Loucy (cell line): ENCODE measurements at regions not wholly inside any gene's neighbourhood (a gene's known extent, or its start where the extent isn't known, plus 50 kb on each side); places are given as distances from the start of the nearest gene placed in this dataset.
"Not testable (repeated sequence)": the region's sequence is repeated elsewhere in the genome, so short reads cannot be mapped to it uniquely, and the experiment has no call there.

Experiments used
- H2AFZ ChIP-seq: fragments of 200-600 bp; sonication (generic); 2 replicates; pipeline ENCODE4 v1.6.0; 2016; ENCODE audit warnings: antibody characterized with exemption, mild to moderate bottlenecking, low read length, moderate library complexity
- H3F3A ChIP-seq: fragments of 200-600 bp; 2 replicates; pipeline ENCODE4 v1.6.0; 2016; ENCODE audit warnings: antibody characterized with exemption, low read depth, mild to moderate bottlenecking
- H3K27me3 ChIP-seq: fragments of 200-600 bp; sonication (generic); 2 replicates; pipeline ENCODE4 v1.6.1; 2014; ENCODE audit warnings: low read length, mild to moderate bottlenecking; ENCODE audit not compliant: insufficient read depth, poor library complexity, severe bottlenecking
- H3K36me3 ChIP-seq: fragments of 200-600 bp; sonication (generic); 2 replicates; pipeline ENCODE4 v1.6.1; 2016; ENCODE audit warnings: low read length; ENCODE audit not compliant: insufficient read depth
- H3K4me1 ChIP-seq: fragments of 200-600 bp; sonication (generic); 2 replicates; pipeline ENCODE4 v1.5.1; 2014; ENCODE audit warnings: low read length, mild to moderate bottlenecking; ENCODE audit not compliant: insufficient read depth, poor library complexity, severe bottlenecking
- H3K4me2 ChIP-seq: fragments of 200-600 bp; sonication (generic); 2 replicates; pipeline ENCODE4 v1.6.0; 2014; ENCODE audit warnings: antibody characterized with exemption, low read length, low read depth, mild to moderate bottlenecking; ENCODE audit not compliant: poor library complexity, severe bottlenecking
- H3K4me3 ChIP-seq: fragments of 200-600 bp; sonication (generic); 2 replicates; pipeline ENCODE4 v1.5.1; 2014; ENCODE audit warnings: low read length, mild to moderate bottlenecking, mixed read lengths; ENCODE audit not compliant: poor library complexity, severe bottlenecking
- H3K79me2 ChIP-seq: fragments of 200-600 bp; sonication (generic); 2 replicates; pipeline ENCODE4 v1.6.1; 2014; ENCODE audit warnings: low read length; ENCODE audit not compliant: insufficient read depth
- H3K9ac ChIP-seq: fragments of 200-600 bp; sonication (generic); 2 replicates; pipeline ENCODE4 v1.6.0; 2014; ENCODE audit warnings: mild to moderate bottlenecking, low read depth, low read length, moderate library complexity; ENCODE audit not compliant: poor library complexity, severe bottlenecking
- H3K9me2 ChIP-seq: fragments of 200-600 bp; sonication (generic); replicated peaks from 2 replicates; pipeline ENCODE4 v1.6.1; 2016; ENCODE audit warnings: low read depth, low read length, mixed read lengths
- H3K9me3 ChIP-seq: fragments of 200-600 bp; sonication (generic); 2 replicates; pipeline ENCODE4 v1.6.1; 2014; ENCODE audit warnings: mild to moderate bottlenecking, antibody characterized with exemption, low read length, low read depth; ENCODE audit not compliant: insufficient read depth
- H4K20me1 ChIP-seq: fragments of 200-600 bp; sonication (generic); 2 replicates; pipeline ENCODE4 v1.6.0; 2014; ENCODE audit warnings: antibody characterized with exemption, low read length, mild to moderate bottlenecking; ENCODE audit not compliant: insufficient read depth, poor library complexity, severe bottlenecking
- CTCF ChIP-seq: fragments of 200-600 bp; sonication (generic); conservative IDR thresholded peaks from 2 replicates; pipeline ENCODE4 v1.5.1; 2014; ENCODE audit warnings: mild to moderate bottlenecking, antibody characterized with exemption, low read length
- EZH2phosphoT487 ChIP-seq: fragments of 200-600 bp; IDR thresholded peaks from 2 replicates; pipeline ENCODE4 v1.6.1; 2018; ENCODE audit warnings: antibody characterized with exemption, mild to moderate bottlenecking, moderate library complexity, borderline replicate concordance

DNA sequence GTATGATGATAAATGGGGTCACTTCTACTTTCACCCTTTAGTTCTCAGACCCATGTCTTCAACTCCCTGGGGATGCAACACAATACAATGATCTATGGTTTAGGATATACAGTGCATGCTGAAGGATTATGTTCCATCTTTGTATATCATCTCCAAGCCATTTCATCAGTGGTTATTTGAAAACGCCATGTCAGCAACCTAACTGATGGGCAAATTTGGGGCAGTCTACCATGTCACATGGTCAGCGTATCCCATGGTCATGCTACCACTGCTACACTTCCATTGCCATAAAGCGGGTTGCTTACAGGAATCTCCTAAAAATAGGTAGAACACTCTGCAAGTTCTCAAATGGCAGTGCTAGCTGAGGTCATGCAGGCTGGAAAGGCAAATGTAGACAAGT lies 236.5 kb upstream of the ISX start:
- H3K36me3 ChIP-seq, result no peaks in the 10 kb centered on the region
- H3K4me3 ChIP-seq, result no peak overlapping the region
- no peak overlapping the region for H3K9ac ChIP-seq
- H3K9me3 ChIP-seq, result no peaks in the 10 kb centered on the region
- no peak for TF ChIP-seq CTCF
- TF ChIP-seq EZH2phosphoT487, result no peak
- no peaks in the 10 kb centered on the region for H3K4me1 ChIP-seq
- no peaks in the 10 kb centered on the region for H3K9me2 ChIP-seq
- H3K27me3 ChIP-seq, result no peaks in the 10 kb centered on the region
- no peak overlapping the region for H2AFZ ChIP-seq
- no peaks in the 10 kb centered on the region for H3K79me2 ChIP-seq
- no peak overlapping the region for H3K4me2 ChIP-seq
- no peaks in the 10 kb centered on the region for H3F3A ChIP-seq
- H4K20me1 ChIP-seq, result no peaks in the 10 kb centered on the region

DNA sequence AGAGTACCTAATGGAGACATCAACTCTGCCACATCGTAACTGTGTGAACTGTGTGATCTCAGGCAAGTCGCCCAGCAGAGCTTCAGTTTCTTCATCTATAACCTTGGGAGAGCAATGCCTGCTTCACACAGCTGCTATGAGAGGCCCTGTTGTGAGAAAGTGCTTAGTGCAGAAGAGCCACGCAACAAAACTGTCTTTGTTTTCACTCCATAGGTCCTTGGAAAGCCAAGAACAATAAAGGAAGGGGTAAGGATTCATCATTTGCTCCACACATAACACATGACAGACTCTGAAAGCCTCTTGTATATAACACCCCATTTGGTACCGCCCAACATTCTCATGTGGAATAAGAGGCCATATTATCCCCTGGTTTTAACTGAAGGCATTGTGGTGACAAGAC lies 231.9 kb upstream of the ISX start:
- Histone ChIP-seq H3K9me3 (no peaks in the 10 kb centered on the region), H3K27me3 (no peaks in the 10 kb centered on the region), H3K36me3 (no peaks in the 10 kb centered on the region), H3F3A (no peaks in the 10 kb centered on the region), H3K9ac (no peak overlapping the region), H3K79me2 (no peaks in the 10 kb centered on the region), H2AFZ (no peak overlapping the region), H4K20me1 (no peaks in the 10 kb centered on the region), H3K4me2 (no peak overlapping the region), H3K9me2 (no peaks in the 10 kb centered on the region), H3K4me3 (no peak overlapping the region), H3K4me1 (no peaks in the 10 kb centered on the region)
- no peak for TF ChIP-seq EZH2phosphoT487
- TF ChIP-seq CTCF, result no peak

DNA sequence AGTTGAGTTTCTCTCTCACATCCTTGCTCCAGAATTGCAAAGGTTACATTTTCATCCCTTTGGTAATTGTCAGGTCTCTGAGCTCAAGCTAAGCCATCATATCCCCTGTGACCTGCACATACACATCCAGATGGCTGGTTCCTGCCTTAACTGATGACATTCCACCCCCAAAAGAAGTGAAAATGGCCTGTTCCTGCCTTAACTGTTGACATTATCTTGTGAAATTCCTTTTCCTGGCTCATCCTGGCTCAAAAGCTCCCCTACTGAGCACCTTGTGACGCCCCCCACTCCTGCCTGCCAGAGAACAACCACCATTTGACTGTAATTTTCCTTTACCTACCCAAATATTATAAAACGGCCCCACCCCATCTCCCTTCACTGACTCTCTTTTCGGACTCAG lies 231.4 kb upstream of the ISX start:
- H3F3A ChIP-seq, H3K4me3 ChIP-seq, H3K4me2 ChIP-seq, H3K36me3 ChIP-seq, H3K9ac ChIP-seq, H3K4me1 ChIP-seq, H3K27me3 ChIP-seq, H3K79me2 ChIP-seq, H2AFZ ChIP-seq, H3K9me2 ChIP-seq, H3K9me3 ChIP-seq, H4K20me1 ChIP-seq: not testable (repeated sequence)

GRCh38 chr22:34841331-34841771 lies 224.6 kb upstream of the ISX start:
- no peak for TF ChIP-seq CTCF
- TF ChIP-seq EZH2phosphoT487, result no peak

More at GRCh38 chr22:34841331-34841771, 224.6 kb upstream of the ISX start:
- no peak overlapping the region for H3K4me3 ChIP-seq
- H4K20me1 ChIP-seq, result no peaks in the 10 kb centered on the region
- no peak overlapping the region for H3K4me2 ChIP-seq
- no peaks in the 10 kb centered on the region for H3K27me3 ChIP-seq
- no peaks in the 10 kb centered on the region for H3K79me2 ChIP-seq
- H3K9me2 ChIP-seq, result no peaks in the 10 kb centered on the region
- H3F3A ChIP-seq, result no peaks in the 10 kb centered on the region
- H3K9me3 ChIP-seq, result no peaks in the 10 kb centered on the region; the same call in 1 of the 2 replicates
- no peak overlapping the region for H3K9ac ChIP-seq
- H2AFZ ChIP-seq, result no peak overlapping the region
- no peaks in the 10 kb centered on the region for H3K36me3 ChIP-seq
- H3K4me1 ChIP-seq, result no peaks in the 10 kb centered on the region
